22Rv1 (cell line): ENCODE measurements at regions not wholly inside any gene's neighbourhood (a gene's known extent, or its start where the extent isn't known, plus 50 kb on each side); places are given as distances from the start of the nearest gene placed in this dataset.
"Not testable (repeated sequence)": the region's sequence is repeated elsewhere in the genome, so short reads cannot be mapped to it uniquely, and the experiment has no call there.

Source experiments
- ZFX ChIP-seq: fragments of 450-650 bp; IDR thresholded peaks from 2 replicates; pipeline ENCODE4 v1.6.1; 2017; ENCODE audit warnings: antibody characterized with exemption, borderline replicate concordance
- TF ChIP-seq, protein P1 (sequence below): fragments of 450-650 bp; IDR thresholded peaks from 2 replicates; pipeline ENCODE4 v1.5.1; 2017; ENCODE audit warnings: mild to moderate bottlenecking

DNA sequence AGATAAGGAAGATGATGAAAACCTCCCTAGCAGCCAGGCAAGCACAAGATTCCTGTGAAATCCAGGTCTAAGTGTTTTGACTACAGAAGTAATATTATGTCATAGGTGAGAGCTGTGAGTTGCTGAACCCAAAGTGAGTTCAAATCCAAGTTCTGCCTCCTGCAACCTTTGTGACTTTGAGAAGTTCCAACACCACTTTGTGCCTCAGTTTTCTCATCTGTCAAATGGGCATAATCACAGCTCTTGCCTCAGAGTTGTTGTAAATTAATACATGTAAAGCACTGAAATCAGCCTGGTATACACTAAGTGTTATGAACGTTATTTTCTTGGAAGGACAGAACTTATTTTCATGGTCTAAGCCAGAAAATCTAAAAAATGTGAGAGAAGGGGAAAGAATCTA lies 210.3 kb upstream of the FRG2C start:
- TF ChIP-seq, protein P1, sequence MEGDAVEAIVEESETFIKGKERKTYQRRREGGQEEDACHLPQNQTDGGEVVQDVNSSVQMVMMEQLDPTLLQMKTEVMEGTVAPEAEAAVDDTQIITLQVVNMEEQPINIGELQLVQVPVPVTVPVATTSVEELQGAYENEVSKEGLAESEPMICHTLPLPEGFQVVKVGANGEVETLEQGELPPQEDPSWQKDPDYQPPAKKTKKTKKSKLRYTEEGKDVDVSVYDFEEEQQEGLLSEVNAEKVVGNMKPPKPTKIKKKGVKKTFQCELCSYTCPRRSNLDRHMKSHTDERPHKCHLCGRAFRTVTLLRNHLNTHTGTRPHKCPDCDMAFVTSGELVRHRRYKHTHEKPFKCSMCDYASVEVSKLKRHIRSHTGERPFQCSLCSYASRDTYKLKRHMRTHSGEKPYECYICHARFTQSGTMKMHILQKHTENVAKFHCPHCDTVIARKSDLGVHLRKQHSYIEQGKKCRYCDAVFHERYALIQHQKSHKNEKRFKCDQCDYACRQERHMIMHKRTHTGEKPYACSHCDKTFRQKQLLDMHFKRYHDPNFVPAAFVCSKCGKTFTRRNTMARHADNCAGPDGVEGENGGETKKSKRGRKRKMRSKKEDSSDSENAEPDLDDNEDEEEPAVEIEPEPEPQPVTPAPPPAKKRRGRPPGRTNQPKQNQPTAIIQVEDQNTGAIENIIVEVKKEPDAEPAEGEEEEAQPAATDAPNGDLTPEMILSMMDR: not testable (repeated sequence)
- not testable (repeated sequence) for TF ChIP-seq ZFX
